Stimulated activated CD8-positive, alpha-beta memory T cell treated with anti-CD3 and anti-CD28 coated beads, Interleukin-15, amount 100 ng/mL, for 4 hours (primary cell): ENCODE measurements at regions not wholly inside any gene's neighbourhood (a gene's known extent, or its start where the extent isn't known, plus 50 kb on each side); places are given as distances from the start of the nearest gene placed in this dataset.
A peak's percentile ranks its signal among the peaks of the same experiment; 100 is the strongest.

ENCODE experiments used
- DNase-seq, 2 donors: peaks; one replicate each; pipeline ENCODE4 v3.0.0-alpha.2; 2020; ENCODE audit warnings: low read depth in 2 of 2

DNA sequence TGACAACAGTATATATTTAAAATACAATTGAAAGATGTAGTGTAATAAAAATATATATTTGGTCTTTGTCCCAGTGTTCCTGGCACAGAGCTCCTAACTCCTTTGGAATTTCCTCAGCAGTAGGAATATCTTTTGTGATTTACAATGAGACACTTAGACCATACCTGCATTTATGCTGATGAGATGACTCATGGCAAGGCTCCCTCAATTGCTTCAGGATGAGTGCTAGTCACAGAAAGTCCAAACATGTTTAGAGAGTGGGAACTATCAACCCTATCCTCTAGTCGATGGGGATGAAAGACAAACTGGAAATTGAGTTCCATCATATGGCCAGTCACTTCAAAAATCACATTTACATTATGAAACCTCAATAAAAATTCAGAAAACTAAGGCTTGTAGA, 588.3 kb upstream of the LMCD1 start:
- DNase-seq: no peak

- DNase-seq: no peak
Measured at GRCh38 chr3:7915356-7915755, 586.3 kb upstream of the LMCD1 start.

GRCh38 chr3:7917443-7918151, 584.0 kb upstream of the LMCD1 start:
- peak in 1 of 2 donors; percentile 26 for DNase-seq

- DNase-seq: no peak
Measured at GRCh38 chr3:7920211-7920610, 581.4 kb upstream of the LMCD1 start.

DNA sequence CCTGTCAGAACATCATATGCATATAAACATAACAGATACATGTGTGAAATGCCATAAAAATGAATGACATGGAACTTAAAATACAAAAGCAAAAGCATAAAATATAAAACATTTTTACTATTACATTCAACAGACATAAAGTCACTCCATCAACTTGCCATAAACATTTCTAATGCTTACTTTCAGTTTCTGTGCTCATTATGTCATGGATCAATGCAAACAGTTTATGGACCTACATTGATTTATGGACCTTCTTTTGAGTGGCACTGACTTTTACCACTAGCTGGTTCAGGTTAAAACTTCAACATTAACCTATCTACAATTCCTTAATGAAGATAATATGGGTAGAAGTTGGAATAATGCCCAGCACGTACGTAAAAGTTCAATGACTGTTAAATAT, 577.4 kb upstream of the LMCD1 start:
- DNase-seq: no peak

DNA sequence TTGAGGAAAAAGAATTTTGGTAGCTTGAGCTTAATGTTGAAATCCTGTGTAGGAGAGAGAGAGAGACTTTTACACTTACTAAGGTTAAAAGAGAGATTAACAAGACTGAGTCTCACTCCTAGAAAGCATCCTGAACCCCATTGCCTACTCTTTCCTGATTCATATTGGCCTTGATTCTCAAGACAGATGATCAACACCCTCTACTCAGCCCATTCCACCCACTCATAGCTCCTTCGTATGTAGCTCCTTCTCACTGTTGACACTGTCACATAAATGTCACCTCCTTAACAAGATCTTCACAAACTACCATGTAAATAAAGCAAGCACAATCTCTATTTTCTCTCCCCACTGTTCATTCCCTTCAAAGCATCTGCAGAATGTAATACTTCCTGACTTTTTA, 574.6 kb upstream of the LMCD1 start:
- DNase-seq: no peak

DNA sequence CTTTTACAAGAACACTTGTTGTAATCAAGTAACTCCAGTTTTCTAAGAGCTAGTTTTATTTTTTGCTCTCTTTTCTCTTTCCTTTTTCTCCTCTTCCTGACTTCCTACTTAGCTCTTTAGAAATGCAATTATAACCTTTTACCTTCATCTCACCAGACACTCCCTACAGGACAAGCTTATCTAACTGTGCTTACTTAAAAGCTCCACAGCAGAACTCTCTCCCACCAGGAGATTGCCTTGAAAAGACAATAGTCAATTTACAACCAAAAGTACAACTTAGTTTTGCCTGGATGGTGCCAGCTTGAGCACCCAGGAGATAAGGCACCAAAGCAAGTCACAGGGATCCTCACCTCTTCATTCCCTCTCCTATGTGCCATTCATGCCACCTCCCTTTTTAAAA, 573.8 kb upstream of the LMCD1 start:
- no peak for DNase-seq

- DNase-seq: no peak
Measured at GRCh38 chr3:7929319-7929889, 572.2 kb upstream of the LMCD1 start.

GRCh38 chr3:7934362-7934761, 567.3 kb upstream of the LMCD1 start:
- DNase-seq: no peak

- no peak for DNase-seq
Measured at GRCh38 chr3:7947930-7948329, 553.7 kb upstream of the LMCD1 start.

GRCh38 chr3:7950890-7951289, 550.7 kb upstream of the LMCD1 start:
- DNase-seq: no peak

DNA sequence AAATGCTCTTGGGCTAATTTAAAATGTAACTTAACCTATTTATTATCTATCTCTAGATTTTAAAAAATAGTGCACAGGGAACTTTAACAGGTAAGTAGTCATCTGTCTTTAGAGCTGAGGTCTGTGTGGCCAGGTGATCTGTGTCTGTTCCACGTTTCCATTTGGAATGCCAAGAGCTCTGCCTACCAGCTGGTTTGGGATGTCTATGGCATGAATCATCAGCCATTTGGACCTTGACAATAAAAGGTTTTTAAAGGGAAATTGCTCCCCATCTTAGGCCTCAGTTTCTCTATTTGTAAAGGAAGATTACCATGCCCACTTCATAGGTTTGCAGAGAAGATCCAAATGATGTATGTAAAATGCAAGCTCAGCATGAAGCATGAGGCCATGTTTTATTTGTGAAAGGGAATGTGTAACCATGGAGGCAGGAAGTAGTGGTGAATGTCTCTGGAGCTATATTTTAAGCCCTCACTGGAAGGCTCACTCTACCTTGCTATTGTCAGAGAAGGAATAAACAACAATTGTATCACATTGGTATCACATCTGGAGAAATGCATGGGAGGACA, 548.1 kb upstream of the LMCD1 start:
- DNase-seq: no peak

GRCh38 chr3:7957024-7957423, 544.6 kb upstream of the LMCD1 start:
- no peak for DNase-seq

DNA sequence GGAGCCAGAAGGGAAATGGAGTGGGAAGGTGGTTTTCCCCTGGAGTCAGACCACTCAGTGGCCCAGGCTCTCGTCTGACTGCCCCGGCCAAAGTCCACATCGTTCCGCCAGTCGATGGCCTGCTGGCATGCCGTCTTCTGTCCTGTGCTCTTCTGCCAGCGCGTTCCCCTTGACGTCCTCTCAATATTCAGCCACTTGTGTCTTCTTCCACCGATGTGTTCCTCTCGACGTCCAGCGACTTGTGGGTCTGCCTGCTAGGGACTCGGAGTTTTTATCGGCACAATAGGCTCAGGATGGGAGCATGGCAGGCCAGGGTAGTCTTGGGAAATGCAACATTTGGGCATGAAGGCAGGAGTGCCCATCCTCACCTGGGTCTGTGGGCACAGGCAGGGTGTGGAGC, 542.5 kb upstream of the LMCD1 start:
- DNase-seq: no peak

DNA sequence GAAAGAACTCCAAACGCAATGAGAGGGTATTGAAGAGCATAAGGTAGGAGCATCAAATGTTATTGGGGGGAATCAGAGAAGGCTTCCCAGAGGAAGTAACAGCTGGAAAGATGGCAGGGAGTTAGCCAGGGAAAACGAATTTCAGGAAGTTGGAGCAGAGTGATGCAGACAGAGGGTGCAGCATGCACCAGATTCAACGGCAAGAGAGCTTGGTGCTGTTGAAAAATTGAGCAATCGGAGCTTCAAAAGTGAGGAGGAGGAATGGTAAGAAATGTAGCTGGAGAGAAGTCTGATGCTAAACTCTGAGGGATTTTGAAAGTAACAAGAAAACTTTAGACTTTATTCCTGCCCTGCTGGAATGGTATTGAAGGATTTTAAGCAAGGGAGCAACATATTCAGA, 541.0 kb upstream of the LMCD1 start:
- DNase-seq: no peak

DNA sequence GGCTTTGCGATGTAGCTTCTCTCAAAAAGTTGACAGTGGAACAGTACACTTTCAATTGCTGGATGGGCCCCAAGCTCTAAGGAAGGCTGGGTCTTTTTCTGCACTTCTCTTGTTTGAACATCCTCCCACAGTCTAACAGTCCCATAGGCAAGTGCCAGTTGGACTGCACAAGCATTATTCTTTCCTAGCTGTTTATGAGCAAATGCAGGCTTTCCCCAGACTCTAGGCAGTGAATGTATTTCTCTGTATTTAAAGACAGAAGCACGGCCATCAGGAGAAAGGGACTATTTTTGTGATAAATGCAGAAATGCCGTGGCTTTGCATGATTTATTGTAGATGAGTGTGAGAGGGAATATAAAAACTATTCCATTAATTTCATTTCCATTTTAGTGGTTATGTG, 539.3 kb upstream of the LMCD1 start:
- DNase-seq: no peak

DNA sequence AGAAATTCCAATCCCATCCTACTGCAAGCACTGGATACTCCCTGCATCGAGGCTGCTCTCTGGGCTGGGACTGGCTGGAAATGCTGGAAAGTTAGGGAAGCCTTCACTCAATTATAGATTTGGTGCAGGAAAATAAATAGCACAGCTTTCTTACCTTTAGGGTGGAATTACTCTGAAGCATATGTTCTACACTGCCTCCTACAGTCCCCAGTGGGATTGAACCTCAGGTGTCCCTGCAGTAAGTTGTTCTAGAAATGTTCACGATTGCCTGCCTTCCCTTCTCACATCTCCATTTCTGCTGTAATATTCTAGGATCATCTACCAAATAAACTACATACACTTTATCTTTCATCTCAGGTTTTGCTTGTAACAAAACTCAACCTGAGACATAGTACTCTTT, 536.7 kb upstream of the LMCD1 start:
- DNase-seq: no peak

- no peak for DNase-seq
Measured at GRCh38 chr3:7973006-7973405, 528.6 kb upstream of the LMCD1 start.

DNA sequence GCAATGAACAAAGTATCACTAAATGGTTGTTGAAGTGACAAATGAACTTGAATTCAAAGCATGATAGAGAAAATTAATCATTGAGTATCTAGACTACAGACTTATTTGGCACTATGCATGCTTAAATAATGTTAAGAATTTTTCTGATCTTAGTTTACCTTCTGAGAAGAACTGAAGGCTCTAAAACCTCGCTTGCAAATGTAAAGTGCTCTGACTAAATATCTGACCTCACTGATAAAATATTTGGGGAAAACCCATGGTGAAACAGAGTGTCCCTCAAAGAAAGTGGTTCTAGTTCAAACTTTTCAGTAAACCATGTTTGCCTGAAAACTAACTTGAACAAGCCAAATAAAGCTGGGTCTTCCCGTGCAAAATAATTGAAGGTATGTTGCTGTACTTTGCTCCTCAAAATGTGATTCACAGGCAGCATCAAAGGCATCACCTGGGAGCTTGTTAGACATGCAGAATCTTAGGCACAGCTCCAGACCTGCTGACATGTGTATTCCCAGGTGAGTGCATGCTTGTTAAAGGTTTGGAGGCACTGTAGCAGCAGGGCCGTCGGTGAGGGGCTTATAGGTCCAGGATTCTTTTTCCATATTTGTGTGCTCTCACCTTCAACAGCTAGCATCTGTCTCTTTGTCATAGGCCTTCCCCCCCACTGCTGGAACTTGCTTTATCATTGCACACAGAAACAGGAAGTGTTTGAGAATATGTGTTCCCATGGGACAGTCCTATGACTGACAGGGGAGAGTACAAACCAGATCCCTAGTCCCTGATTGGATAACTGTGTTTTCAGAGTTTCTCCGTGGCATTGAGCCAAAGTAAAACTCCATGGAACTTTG, 524.2 kb upstream of the LMCD1 start:
- DNase-seq: no peak

GRCh38 chr3:7978087-7978422, 523.6 kb upstream of the LMCD1 start:
- DNase-seq: no peak

GRCh38 chr3:7982126-7982525, 519.5 kb upstream of the LMCD1 start:
- DNase-seq: no peak

GRCh38 chr3:7999384-7999783, 502.2 kb upstream of the LMCD1 start:
- DNase-seq: no peak

DNA sequence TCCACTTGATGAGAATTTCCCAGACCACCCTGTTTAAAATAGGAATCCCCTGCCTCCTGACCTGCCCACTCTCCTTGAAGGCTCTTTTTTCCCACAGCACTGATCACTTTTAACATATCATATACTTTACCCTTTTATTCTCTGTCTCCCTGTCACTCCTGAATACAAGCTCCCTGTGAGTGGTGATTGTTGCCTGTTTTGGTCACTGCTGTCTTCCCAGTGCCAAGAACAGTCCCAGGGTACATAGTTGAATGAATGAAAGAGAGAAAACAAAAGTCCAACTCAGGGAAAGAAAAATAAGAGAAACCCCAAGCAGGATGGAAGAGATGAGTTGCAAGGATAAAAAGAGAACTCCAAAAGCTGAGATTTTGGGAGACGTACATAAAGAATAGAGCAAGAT, 500.3 kb upstream of the LMCD1 start:
- no peak for DNase-seq
